GM19328 (cell line): ENCODE measurements at regions not wholly inside any gene's neighbourhood (a gene's known extent, or its start where the extent isn't known, plus 50 kb on each side); places are given as distances from the start of the nearest gene placed in this dataset.
"Not testable (repeated sequence)": the region's sequence is repeated elsewhere in the genome, so short reads cannot be mapped to it uniquely, and the experiment has no call there.

Source experiments
- ATAC-seq: cut with Tn5 transposase; IDR thresholded peaks from one replicate; pipeline ENCODE4 v1.9.1; 2021; ENCODE audit warnings: mild to moderate bottlenecking, moderate library complexity; ENCODE audit not compliant: unreplicated experiment

DNA sequence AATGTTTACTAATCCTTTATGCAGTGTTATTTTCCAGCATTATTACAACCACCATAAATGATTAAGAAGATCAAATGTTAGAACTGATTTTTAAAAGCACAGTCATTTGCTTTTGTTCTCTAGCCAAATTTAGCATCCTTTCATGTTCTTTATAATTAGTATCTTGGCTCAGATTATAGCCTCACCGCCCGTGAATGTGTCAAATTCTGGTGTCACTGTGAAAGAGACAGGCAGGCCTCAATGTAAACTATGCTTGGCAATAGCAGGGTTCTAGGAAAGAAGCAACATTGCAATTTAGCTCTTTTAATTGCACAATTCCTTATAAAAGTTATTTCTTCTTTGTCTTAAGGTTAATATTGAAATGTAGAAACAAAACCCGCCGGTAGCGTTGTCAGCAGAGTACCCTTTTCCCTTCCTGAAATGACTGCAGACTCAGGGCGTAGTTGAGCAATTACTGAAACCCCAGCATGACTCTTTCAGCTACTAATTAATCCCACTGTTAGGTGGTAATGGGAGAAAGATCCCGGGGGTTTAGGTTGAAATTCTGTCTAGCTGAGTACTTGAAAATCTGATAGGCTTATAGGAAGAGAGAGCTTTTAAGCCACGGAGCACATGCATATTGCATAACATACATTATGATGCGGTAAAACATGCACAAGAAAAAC, 1600.5 kb upstream of the SEL1L start:
- ATAC-seq = no peak

DNA sequence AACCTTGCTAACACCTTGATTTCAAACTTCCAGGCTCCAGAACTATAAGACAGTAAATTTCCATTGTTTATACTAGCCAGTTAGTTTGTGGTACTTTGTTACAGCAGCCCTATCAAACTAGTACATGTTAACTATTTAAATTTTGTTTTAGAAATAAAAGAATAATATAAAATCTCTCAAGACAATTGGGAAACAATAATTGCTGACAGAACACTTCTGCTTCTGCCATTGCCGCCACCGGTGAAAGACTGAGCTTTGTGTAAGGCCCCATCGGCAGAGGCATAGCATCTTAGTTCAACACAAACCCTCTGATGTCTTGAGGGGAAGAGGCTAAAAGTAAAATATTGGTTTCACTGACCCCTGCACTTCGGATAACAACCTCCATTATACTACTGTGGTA, 1607.1 kb upstream of the SEL1L start:
- ATAC-seq = no peak

DNA sequence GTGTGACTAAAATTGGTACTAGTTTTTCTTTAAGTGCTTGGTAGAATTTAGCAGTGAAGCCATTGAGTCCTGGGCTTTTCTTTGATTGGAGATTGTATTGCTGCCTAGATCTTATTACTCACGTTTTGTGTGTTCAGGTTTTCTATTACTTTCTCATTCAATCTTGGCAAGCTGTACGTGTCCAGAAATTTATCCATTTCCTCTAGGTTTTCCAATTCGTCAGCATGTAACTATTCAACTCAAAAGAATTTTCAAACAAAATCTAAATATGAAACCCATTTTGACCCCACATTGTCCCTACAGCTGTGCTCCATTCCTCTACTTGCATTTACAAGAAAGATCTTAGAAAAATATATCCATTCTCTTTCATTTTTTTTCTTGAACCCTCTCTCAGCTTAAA, 1613.4 kb upstream of the SEL1L start:
- no peak for ATAC-seq

- no peak for ATAC-seq
Observed at GRCh38 chr14:83151571-83151970, 1617.9 kb upstream of the SEL1L start.

DNA sequence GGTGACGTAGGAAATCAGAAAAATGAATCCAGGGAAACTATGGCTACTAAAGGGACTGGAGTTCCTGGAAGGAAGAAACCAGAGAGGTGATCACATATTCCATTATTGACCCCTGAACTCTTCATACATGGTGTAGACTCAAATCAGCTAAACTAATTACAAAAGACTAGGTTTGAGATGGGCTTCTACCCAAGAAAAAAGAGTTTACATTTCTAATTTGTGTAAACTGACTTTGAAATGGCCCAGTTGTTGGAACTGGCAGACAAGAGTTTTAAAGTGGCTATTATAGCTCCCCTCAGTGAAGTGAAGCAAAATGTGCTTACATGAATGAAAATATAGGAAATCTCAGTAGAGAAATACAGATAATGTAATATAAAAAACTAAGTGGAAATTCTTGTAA, 1619.4 kb upstream of the SEL1L start:
- no peak for ATAC-seq

- no peak for ATAC-seq
Observed at GRCh38 chr14:83162361-83162929, 1628.8 kb upstream of the SEL1L start.

GRCh38 chr14:83163016-83163415, 1629.4 kb upstream of the SEL1L start:
- ATAC-seq = no peak

DNA sequence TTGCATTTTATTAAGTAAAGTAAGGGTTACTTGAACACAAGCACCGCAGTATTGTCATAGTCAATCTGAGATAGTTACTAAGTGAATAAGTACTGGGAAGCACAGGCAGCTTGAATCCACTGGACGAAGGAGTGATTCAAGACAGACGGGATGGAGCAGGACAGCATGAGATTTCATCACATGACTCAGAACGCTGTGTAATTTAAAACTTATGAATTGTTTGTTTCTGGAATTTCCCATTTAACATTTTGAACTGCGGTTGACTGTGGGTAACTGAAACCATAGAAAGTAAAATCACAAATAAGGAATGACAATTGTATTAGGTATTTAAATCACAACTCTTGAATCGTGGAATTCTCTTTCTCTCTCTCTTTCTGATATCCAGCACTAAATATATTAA, 1630.4 kb upstream of the SEL1L start:
- no peak for ATAC-seq

- no peak for ATAC-seq
Observed at GRCh38 chr14:83164591-83164990, 1630.9 kb upstream of the SEL1L start.

GRCh38 chr14:83170165-83170564, 1636.5 kb upstream of the SEL1L start:
- ATAC-seq = no peak

- no peak for ATAC-seq
Observed at GRCh38 chr14:83171761-83172160, 1638.1 kb upstream of the SEL1L start.

DNA sequence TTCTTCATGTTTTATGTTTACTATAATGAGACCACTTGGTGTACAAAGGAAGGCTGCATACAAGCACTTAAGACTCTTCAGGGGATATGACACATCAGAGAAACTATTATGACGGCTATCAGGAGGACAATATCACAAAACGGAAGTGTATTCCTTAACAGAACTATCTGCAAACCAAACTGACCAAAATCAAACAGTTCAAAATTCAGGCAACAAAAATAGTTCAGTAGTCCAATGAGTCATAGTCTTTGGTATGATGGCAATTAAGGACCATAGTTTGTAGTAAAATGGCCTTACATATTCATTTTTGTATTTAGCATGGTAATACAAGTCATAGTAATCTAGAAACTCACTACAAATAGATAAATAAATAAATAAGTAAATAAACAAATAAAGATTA, 1638.7 kb upstream of the SEL1L start:
- ATAC-seq = no peak

- no peak for ATAC-seq
Observed at GRCh38 chr14:83173687-83174086, 1640.0 kb upstream of the SEL1L start.

GRCh38 chr14:83184531-83184930, 1650.9 kb upstream of the SEL1L start:
- no peak for ATAC-seq

- ATAC-seq = not testable (repeated sequence)
Observed at GRCh38 chr14:83188311-83188710, 1654.7 kb upstream of the SEL1L start.

GRCh38 chr14:83196236-83196635, 1662.6 kb upstream of the SEL1L start:
- ATAC-seq = no peak

DNA sequence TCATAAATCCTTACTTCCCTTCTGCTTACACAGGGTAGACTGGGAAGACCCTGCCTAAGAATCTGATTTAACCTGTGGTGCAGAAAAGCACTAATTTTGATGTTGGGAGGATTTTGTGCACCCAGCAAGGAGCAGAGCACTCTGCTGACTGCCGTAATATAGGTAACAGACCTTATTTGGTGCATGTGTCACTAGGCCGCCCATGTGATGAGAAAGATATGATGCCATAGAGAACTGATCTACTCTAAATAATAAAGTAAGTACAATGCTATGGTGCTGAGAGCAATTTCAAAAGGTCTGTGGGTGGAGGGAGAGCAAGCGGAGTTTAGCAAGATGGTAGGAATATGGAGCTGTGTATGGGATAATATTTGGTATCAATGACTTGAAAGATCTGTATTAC, 1663.6 kb upstream of the SEL1L start:
- ATAC-seq = no peak

- no peak for ATAC-seq
Observed at GRCh38 chr14:83207550-83207949, 1673.9 kb upstream of the SEL1L start.

- ATAC-seq = no peak
Observed at GRCh38 chr14:83208341-83208740, 1674.7 kb upstream of the SEL1L start.

GRCh38 chr14:83217492-83217891, 1683.8 kb upstream of the SEL1L start:
- ATAC-seq = no peak

DNA sequence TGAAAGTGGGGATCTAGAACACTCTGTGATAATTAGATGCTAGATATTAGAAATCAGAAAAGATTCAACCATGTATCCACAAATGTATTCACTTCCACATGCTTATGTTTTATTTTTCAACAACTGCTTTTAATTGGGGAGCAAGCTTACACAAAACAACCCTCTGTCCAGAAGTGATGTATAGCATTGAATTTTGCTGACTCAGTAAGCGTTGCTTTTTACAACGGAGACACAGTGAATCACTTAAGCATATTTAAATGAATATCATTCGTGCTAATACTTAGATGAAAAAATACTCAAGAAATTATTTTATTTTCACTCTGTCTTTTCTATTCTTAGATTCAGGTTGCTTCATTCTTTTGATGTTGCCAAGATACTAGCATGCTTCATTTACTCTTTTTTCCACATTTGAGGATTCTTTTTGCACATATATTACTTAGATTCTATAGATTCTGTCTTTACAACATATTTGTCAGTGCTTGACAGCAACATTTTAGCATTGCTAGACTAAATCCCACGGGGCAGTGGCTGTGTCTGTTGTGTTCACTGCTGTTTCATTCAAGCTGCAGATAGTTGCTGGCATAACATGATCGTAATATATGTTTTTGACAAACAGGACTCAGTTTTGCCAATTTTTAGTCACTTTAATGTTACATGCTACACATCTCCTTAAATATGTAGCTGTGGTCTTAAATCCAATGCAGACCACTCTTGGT, 1714.4 kb upstream of the SEL1L start:
- no peak for ATAC-seq

GRCh38 chr14:83251402-83251801, 1717.7 kb upstream of the SEL1L start:
- ATAC-seq = no peak
